HEK293 (cell line): ENCODE measurements at regions not wholly inside any gene's neighbourhood (a gene's known extent, or its start where the extent isn't known, plus 50 kb on each side); places are given as distances from the start of the nearest gene placed in this dataset.

Experiments used
- CTCF ChIA-PET: fragments of 350-600 bp; formaldehyde crosslinking; extraction: SDS; loops from one replicate; lab custom pipeline; 2021; ENCODE audit warnings: antibody characterized with exemption; lab: Yijun Ruan, JAX
- POLR2A ChIA-PET: fragments of 300-600 bp; formaldehyde crosslinking; extraction: SDS; loops from one replicate; lab custom pipeline; 2020; ENCODE audit warnings: antibody characterized with exemption, inconsistent platforms; lab: Yijun Ruan, JAX
- H3K27ac ChIP-seq: fragments of 200-500 bp; sonication (Bioruptor generic); 2 replicates; pipeline ENCODE4 v1.5.1; 2014; ENCODE audit warnings: low read depth, low read length, control low read depth, inconsistent platforms; ENCODE audit errors: extremely low read depth
- H3K36me3 ChIP-seq, 2 experiments: fragments of 200-500 bp in 1 of 2; sonication (Bioruptor generic) in 1 of 2; 1 replicate in 1 of 2; 2 replicates in 1 of 2; pipeline ENCODE4 v1.5.1; 2014 to 2017; ENCODE audit warnings: inconsistent platforms in 2 of 2, low read length in 2 of 2; ENCODE audit not compliant: control insufficient read depth in 2 of 2, insufficient read depth in 1 of 2
- H3K4me1 ChIP-seq: fragments of 200-500 bp; sonication (Bioruptor generic); 2 replicates; pipeline ENCODE4 v1.5.1; 2014; ENCODE audit warnings: mild to moderate bottlenecking, low read length, inconsistent platforms; ENCODE audit not compliant: control insufficient read depth, insufficient read depth
- H3K4me3 ChIP-seq: 2 replicates; pipeline ENCODE4 v1.5.1; 2011; ENCODE audit warnings: low read depth, mild to moderate bottlenecking, control low read depth, low read length, moderate library complexity
- H3K9me3 ChIP-seq: fragments of 200-500 bp; sonication (Bioruptor generic); 2 replicates; pipeline ENCODE4 v1.5.1; 2014; ENCODE audit warnings: low read depth, low read length, inconsistent platforms; ENCODE audit not compliant: control insufficient read depth, insufficient read depth
- HOXC10 ChIP-seq: sonication (generic); formaldehyde crosslinking; IDR thresholded peaks from 2 replicates; pipeline ENCODE4 v1.8.1; 2023; ENCODE audit warnings: mild to moderate bottlenecking, missing genetic modification reagents
- OSR2 ChIP-seq: fragments of 450-650 bp; formaldehyde crosslinking; IDR thresholded peaks from 2 replicates; pipeline ENCODE4 v1.5.1; 2016; ENCODE audit warnings: missing biosample characterization, missing genetic modification characterization
- PRDM4 ChIP-seq: fragments of 450-650 bp; formaldehyde crosslinking; IDR thresholded peaks from 2 replicates; pipeline ENCODE4 v1.5.1; 2017; ENCODE audit warnings: missing biosample characterization, missing genetic modification characterization
- SETDB1 ChIP-seq: IDR thresholded peaks from one replicate; pipeline ENCODE4 v1.6.1; 2017; ENCODE audit warnings: mild to moderate bottlenecking, low read length, moderate library complexity, mixed read lengths; ENCODE audit not compliant: insufficient read length
- SP3 ChIP-seq: fragments of 450-650 bp; formaldehyde crosslinking; IDR thresholded peaks from 2 replicates; pipeline ENCODE4 v1.5.1; 2016; ENCODE audit warnings: missing biosample characterization, missing genetic modification characterization
- ZBTB1 ChIP-seq: fragments of 450-650 bp; formaldehyde crosslinking; IDR thresholded peaks from 2 replicates; pipeline ENCODE4 v1.5.1; 2016; ENCODE audit warnings: missing biosample characterization, missing genetic modification characterization
- ZFHX2 ChIP-seq: fragments of 450-650 bp; formaldehyde crosslinking; conservative IDR thresholded peaks from 2 replicates; pipeline ENCODE4 v1.5.1; 2016; ENCODE audit warnings: missing biosample characterization, missing genetic modification characterization
- ZIC2 ChIP-seq: fragments of 450-650 bp; formaldehyde crosslinking; IDR thresholded peaks from 2 replicates; pipeline ENCODE4 v1.5.1; 2016; ENCODE audit warnings: missing biosample characterization, missing genetic modification characterization
- ZNF10 ChIP-seq: fragments of 450-650 bp; formaldehyde crosslinking; IDR thresholded peaks from 2 replicates; pipeline ENCODE4 v1.5.1; 2017; ENCODE audit warnings: missing biosample characterization, missing genetic modification characterization
- ZNF114 ChIP-seq: fragments of 450-650 bp; formaldehyde crosslinking; IDR thresholded peaks from 2 replicates; pipeline ENCODE4 v1.5.0; 2017; ENCODE audit warnings: missing biosample characterization, missing genetic modification characterization
- ZNF121 ChIP-seq: fragments of 450-650 bp; formaldehyde crosslinking; IDR thresholded peaks from 2 replicates; pipeline ENCODE4 v1.5.1; 2016; ENCODE audit warnings: missing biosample characterization, missing genetic modification characterization
- ZNF169 ChIP-seq: fragments of 450-650 bp; formaldehyde crosslinking; IDR thresholded peaks from 2 replicates; pipeline ENCODE4 v1.5.1; 2016; ENCODE audit warnings: missing biosample characterization, missing genetic modification characterization
- ZNF184 ChIP-seq: fragments of 450-650 bp; IDR thresholded peaks from 2 replicates; pipeline ENCODE4 v1.5.1; 2018; ENCODE audit warnings: missing biosample characterization, mild to moderate bottlenecking, missing genetic modification characterization
- ZNF211 ChIP-seq: fragments of 450-650 bp; formaldehyde crosslinking; IDR thresholded peaks from 2 replicates; pipeline ENCODE4 v1.5.1; 2016; ENCODE audit warnings: low read depth, missing biosample characterization, missing genetic modification characterization
- ZNF223 ChIP-seq: fragments of 450-650 bp; formaldehyde crosslinking; IDR thresholded peaks from 2 replicates; pipeline ENCODE4 v1.5.1; 2016; ENCODE audit warnings: missing biosample characterization, missing genetic modification characterization
- ZNF292 ChIP-seq: fragments of 450-650 bp; formaldehyde crosslinking; IDR thresholded peaks from 2 replicates; pipeline ENCODE4 v1.5.1; 2016; ENCODE audit warnings: low read depth, missing biosample characterization, missing genetic modification characterization, borderline replicate concordance
- ZNF37A ChIP-seq: fragments of 450-650 bp; IDR thresholded peaks from 2 replicates; pipeline ENCODE4 v1.5.1; 2018; ENCODE audit warnings: missing biosample characterization, missing genetic modification characterization
- ZNF449 ChIP-seq: fragments of 450-650 bp; formaldehyde crosslinking; IDR thresholded peaks from 2 replicates; pipeline ENCODE4 v1.5.1; 2017; ENCODE audit warnings: missing biosample characterization, mild to moderate bottlenecking, missing genetic modification characterization, moderate library complexity
- ZNF48 ChIP-seq: fragments of 450-650 bp; formaldehyde crosslinking; IDR thresholded peaks from 2 replicates; pipeline ENCODE4 v1.5.1; 2016; ENCODE audit warnings: missing biosample characterization, missing genetic modification characterization
- ZNF548 ChIP-seq: fragments of 450-650 bp; formaldehyde crosslinking; IDR thresholded peaks from 2 replicates; pipeline ENCODE4 v1.5.1; 2016; ENCODE audit warnings: missing biosample characterization, missing genetic modification characterization
- ZNF626 ChIP-seq: fragments of 450-650 bp; sonication (Bioruptor Pico); formaldehyde crosslinking; IDR thresholded peaks from 2 replicates; pipeline ENCODE4 v1.5.1; 2018; ENCODE audit warnings: missing biosample characterization, missing genetic modification characterization, inconsistent platforms
- ZNF639 ChIP-seq: fragments of 450-650 bp; formaldehyde crosslinking; IDR thresholded peaks from 2 replicates; pipeline ENCODE4 v1.5.1; 2016; ENCODE audit warnings: missing biosample characterization, missing genetic modification characterization
- ZNF658 ChIP-seq: fragments of 450-650 bp; formaldehyde crosslinking; IDR thresholded peaks from 2 replicates; pipeline ENCODE4; 2016; ENCODE audit warnings: missing biosample characterization, missing genetic modification characterization
- ZNF768 ChIP-seq: fragments of 450-650 bp; formaldehyde crosslinking; IDR thresholded peaks from 2 replicates; pipeline ENCODE4 v1.5.1; 2018; ENCODE audit warnings: missing biosample characterization, mild to moderate bottlenecking, missing genetic modification characterization
- ZNF791 ChIP-seq: fragments of 450-650 bp; formaldehyde crosslinking; IDR thresholded peaks from 2 replicates; pipeline ENCODE4 v1.5.1; 2016; ENCODE audit warnings: missing biosample characterization, missing genetic modification characterization
- ZNF830 ChIP-seq: fragments of 450-650 bp; IDR thresholded peaks from 2 replicates; pipeline ENCODE4 v1.5.0; 2018; ENCODE audit warnings: missing biosample characterization, missing genetic modification characterization, low read depth, mild to moderate bottlenecking, moderate library complexity
- ZNF837 ChIP-seq: fragments of 450-650 bp; formaldehyde crosslinking; IDR thresholded peaks from 2 replicates; pipeline ENCODE4 v1.5.1; 2016; ENCODE audit warnings: missing biosample characterization, missing genetic modification characterization

GRCh38 chr5:2188661-2189060, 305.9 kb upstream of the IRX4 start:
- H3K9me3 ChIP-seq: no peaks in the 10 kb centered on the region
- no peaks in the 10 kb centered on the region for H3K36me3 ChIP-seq
- no peak overlapping the region for H3K27ac ChIP-seq
- no peak for TF ChIP-seq ZNF830 (tag by site-specific recombination)
- no peak for TF ChIP-seq ZNF114 (tag by site-specific recombination)
- no peak for TF ChIP-seq ZBTB1 (tag by site-specific recombination)
- TF ChIP-seq ZNF768 (tag by site-specific recombination): no peak
- TF ChIP-seq ZNF48: no peak
- TF ChIP-seq SETDB1: no peak
- TF ChIP-seq ZNF211 (tag by site-specific recombination): no peak
- no peak for TF ChIP-seq OSR2 (tag by site-specific recombination)
- no peak for TF ChIP-seq ZNF658 (tag by site-specific recombination)
- no peak for TF ChIP-seq ZNF639 (tag by site-specific recombination)
- no peak for TF ChIP-seq ZNF223 (tag by site-specific recombination)
- CTCF ChIA-PET: no interaction called here
- H3K4me1 ChIP-seq: no peaks in the 10 kb centered on the region
- POLR2A ChIA-PET: no interaction called here
- no peak overlapping the region for H3K4me3 ChIP-seq

- H3K4me1 ChIP-seq: no peaks in the 10 kb centered on the region
- TF ChIP-seq PRDM4 (tag by site-specific recombination): no peak
- TF ChIP-seq ZNF169 (tag by site-specific recombination): no peak
- no peak for TF ChIP-seq ZNF626 (tag by site-specific recombination)
- no peak for TF ChIP-seq ZNF548 (tag by site-specific recombination)
- TF ChIP-seq ZNF292: no peak
- no peak for TF ChIP-seq ZNF184 (tag by site-specific recombination)
- no peak for TF ChIP-seq ZNF791
- no peak for TF ChIP-seq ZNF837 (tag by site-specific recombination)
- no peak for TF ChIP-seq ZNF223 (tag by site-specific recombination)
- TF ChIP-seq ZNF121: no peak
- no peak for TF ChIP-seq ZFHX2
- TF ChIP-seq SP3 (tag by site-specific recombination): no peak
- TF ChIP-seq ZNF449 (tag by site-specific recombination): no peak
- TF ChIP-seq ZIC2: no peak
- no peak for TF ChIP-seq ZNF830 (tag by site-specific recombination)
- TF ChIP-seq HOXC10 (CRISPR knock-in tag): no peak
- no peak for TF ChIP-seq ZNF37A
- no peak for TF ChIP-seq ZNF10 (tag by site-specific recombination)
- H3K27ac ChIP-seq: no peak overlapping the region
- ChIA-PET POLR2A (no interaction called here), CTCF (no interaction called here)
- no peaks in the 10 kb centered on the region for H3K36me3 ChIP-seq
- H3K9me3 ChIP-seq: no peaks in the 10 kb centered on the region
- H3K4me3 ChIP-seq: no peak overlapping the region
Measured at GRCh38 chr5:2188137-2188536, 305.4 kb upstream of the IRX4 start.
